Choroid plexus epithelial cell (primary cell): ENCODE measurements at regions not wholly inside any gene's neighbourhood (a gene's known extent, or its start where the extent isn't known, plus 50 kb on each side); places are given as distances from the start of the nearest gene placed in this dataset.
A peak's percentile ranks its signal among the peaks of the same experiment; 100 is the strongest.

Source experiments
- DNase-seq: peaks from one replicate; pipeline ENCODE4 v3.0.0-alpha.2; 2010; ENCODE audit warnings: low read depth
- H3K4me3 ChIP-seq: 2 replicates; pipeline ENCODE4 v1.5.1; 2011; ENCODE audit warnings: low read depth, mild to moderate bottlenecking, control low read depth, low read length, moderate library complexity
- CTCF ChIP-seq: conservative IDR thresholded peaks from 2 replicates; pipeline ENCODE4 v1.5.1; 2011; ENCODE audit warnings: low read depth, mild to moderate bottlenecking, control low read depth, inconsistent platforms, low read length, moderate library complexity

DNA sequence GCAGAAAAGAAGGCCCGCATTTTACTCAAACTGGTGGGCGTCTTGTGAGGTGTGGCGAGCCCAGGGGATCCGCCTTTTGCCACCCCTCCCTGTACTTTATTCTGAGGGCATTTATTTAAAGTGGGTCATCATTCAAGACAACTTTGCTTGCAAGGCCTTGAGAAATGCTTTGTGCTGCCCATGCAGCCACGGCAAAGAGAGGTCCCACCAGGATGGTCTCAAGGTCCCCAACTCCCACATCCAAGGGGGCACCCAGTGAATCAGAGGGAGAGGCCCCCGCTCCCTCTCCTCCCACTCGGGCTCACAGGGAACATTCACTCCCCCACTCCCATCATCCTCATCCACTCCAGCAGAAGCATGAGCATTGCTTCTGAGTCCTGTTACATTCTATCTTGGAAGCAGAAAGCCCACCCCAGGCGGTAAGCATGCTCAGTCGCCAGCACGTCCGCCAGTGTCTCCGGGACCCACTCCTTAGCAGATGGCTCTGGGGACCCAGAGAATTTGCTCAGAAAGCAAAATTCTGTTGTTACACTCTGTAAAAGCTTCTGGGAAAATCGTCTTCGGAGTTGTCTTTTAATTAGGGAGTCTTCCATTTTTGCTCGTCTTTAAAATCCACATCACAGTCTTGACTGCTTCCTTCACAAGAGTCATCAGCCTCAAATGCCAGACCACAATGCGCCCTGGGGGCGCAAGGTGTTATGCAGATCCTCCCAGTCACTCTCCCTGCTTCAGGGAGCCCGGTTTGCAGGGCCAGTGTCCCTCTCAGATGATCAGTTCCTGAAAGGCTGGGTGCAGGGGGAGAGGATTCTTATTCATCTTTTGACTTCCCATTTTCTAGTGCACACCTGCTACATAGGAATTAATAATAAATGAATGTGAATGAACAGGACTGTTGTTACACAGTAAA is 99.4 kb upstream of the NCK2 start:
- H3K4me3 ChIP-seq: no peak overlapping the region
- TF ChIP-seq CTCF: no peak
- no peak for DNase-seq

- no peak for TF ChIP-seq CTCF
- H3K4me3 ChIP-seq: no peak overlapping the region
- DNase-seq: peak; percentile 5
These were observed 100.3 kb upstream of the NCK2 start for GRCh38 chr2:105644174-105644980.

- H3K4me3 ChIP-seq: no peak overlapping the region
- TF ChIP-seq CTCF: no peak
- DNase-seq: peak; percentile 5
These were observed 101.1 kb upstream of the NCK2 start for GRCh38 chr2:105643405-105644173.

DNA sequence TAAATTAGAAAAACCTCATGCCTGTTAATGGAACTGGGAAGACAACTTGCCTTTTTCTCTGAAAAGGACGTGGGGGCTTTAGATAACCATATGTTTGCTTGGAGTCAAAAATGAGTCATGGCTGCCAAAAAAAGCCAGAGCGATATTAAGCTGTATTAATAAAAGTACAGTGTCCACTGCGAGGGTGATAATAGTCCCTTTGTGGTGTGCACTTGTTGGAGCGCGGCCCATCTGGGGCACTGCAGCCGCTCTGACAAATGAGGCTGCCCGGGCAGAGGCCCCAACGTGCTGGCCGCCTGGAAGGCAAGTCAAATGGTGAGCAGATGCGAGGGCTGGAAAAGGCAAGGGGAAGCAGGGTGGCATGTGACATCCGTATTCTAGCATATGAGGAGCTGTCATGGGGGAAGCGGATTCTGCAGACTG is 103.3 kb upstream of the NCK2 start:
- DNase-seq: no peak
- no peak overlapping the region for H3K4me3 ChIP-seq
- no peak for TF ChIP-seq CTCF

DNA sequence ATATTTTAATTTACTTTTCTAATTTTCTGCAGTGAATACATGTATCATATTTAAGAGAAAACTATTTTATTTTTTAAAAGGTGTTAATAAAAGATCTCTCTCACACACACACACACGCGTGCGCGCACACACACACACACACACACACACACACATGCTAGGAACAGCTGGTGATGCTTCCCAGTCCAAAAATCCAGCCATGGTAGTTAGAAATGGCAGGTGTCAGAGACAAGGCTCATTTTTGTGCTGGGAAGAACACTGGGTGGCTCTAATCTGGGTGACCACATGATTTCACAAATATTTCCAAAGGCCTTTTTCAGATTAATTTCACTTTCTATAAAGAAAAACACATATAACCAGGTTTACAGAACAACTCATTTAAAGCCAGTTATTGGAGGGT is 104.5 kb upstream of the NCK2 start:
- no peak for TF ChIP-seq CTCF
- DNase-seq: no peak
- H3K4me3 ChIP-seq: no peak overlapping the region

DNA sequence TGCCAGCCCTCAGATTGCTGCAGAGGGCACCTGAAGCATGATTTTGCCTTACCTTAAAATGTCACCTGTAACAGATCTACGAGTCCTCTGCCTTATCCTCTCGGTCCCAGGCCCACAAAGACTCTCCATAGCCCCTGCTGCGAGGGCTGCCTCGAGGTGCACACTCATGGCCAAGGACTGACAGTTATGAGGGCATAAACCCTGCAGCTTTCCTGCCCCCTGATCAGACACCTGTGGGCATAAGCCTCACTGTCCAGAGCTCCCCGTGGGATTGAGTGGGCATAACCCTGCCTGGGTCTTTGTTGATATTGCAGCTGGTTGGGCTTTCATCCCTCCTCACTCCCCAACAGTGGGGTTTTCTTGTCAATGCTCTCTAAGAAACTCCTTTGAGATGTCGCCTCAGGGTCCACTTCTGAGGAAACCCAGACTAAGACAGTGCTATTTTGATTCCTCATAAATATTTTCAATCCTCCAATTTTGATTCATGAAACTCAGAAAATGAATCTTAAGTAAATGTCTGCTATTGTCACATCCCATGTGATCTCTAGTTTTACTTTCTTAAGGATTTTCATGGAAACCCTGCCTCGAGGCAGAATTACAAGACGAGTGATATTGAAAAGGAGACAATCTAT is 108.5 kb upstream of the NCK2 start:
- TF ChIP-seq CTCF: no peak
- no peak overlapping the region for H3K4me3 ChIP-seq
- no peak for DNase-seq
